Vagina (tissue), 2 donors: ENCODE measurements at regions not wholly inside any gene's neighbourhood (a gene's known extent, or its start where the extent isn't known, plus 50 kb on each side); places are given as distances from the start of the nearest gene placed in this dataset.

ENCODE experiments used
- DNase-seq, 2 donors: peaks; one replicate each; pipeline ENCODE4 v3.0.0-alpha.2; 2017; ENCODE audit errors: extremely low spot score in 2 of 2
- H3K27ac ChIP-seq: fragments of 200-600 bp; sonication (generic); one replicate; pipeline ENCODE4 v1.5.1; 2019
- H3K27me3 ChIP-seq: fragments of 200-600 bp; sonication (generic); one replicate; pipeline ENCODE4 v1.5.1; 2019
- H3K36me3 ChIP-seq, 2 donors: fragments of 200-600 bp; sonication (generic); one replicate each; pipeline ENCODE4 v1.5.1; 2017 to 2019
- H3K4me1 ChIP-seq: fragments of 200-600 bp; sonication (generic); one replicate; pipeline ENCODE4 v1.5.1; 2019
- H3K4me3 ChIP-seq, 2 donors: fragments of 200-600 bp; sonication (generic); 1 replicate in 1 of 2; 2 replicates in 1 of 2; pipeline ENCODE4 v1.5.1; 2016 to 2019
- H3K9me3 ChIP-seq: fragments of 200-600 bp; sonication (generic); one replicate; pipeline ENCODE4 v1.5.1; 2019
- CTCF ChIP-seq, 3 experiments: fragments of 450-650 bp in 2 of 3; fragments of 200-600 bp in 1 of 3; sonication (generic) in 1 of 3; IDR thresholded peaks; one replicate each; pipeline ENCODE4 v1.5.1; 2017 to 2019; ENCODE audit warnings: antibody characterized with exemption in 3 of 3, mild to moderate bottlenecking in 2 of 3, moderate library complexity in 2 of 3
- POLR2A ChIP-seq, 2 donors: fragments of 450-650 bp; IDR thresholded peaks; one replicate each; pipeline ENCODE4 v1.6.1; 2017; ENCODE audit warnings: antibody characterized with exemption in 2 of 2, mild to moderate bottlenecking in 2 of 2, moderate library complexity in 2 of 2
- POLR2AphosphoS5 ChIP-seq, 2 donors: sonication (generic); formaldehyde crosslinking; IDR thresholded peaks; one replicate each; pipeline ENCODE4 v1.9.0; 2017; ENCODE audit warnings: antibody characterized with exemption in 2 of 2, mild to moderate bottlenecking in 2 of 2, low read depth in 1 of 2; ENCODE audit not compliant: insufficient read depth in 1 of 2
- intact Hi-C: fragments of 100-400 bp; cut with DNase I; formaldehyde crosslinking; loops from one replicate; pipeline ENCODE4 v1.15.1; 2023

GRCh38 chr12:11998944-11999315, 71.8 kb upstream of the BCL2L14 start:
- Histone ChIP-seq H3K27me3 (no peaks in the 10 kb centered on the region), H3K36me3 (no peaks in the 10 kb centered on the region), H3K4me3 (no peak overlapping the region), H3K9me3 (no peaks in the 10 kb centered on the region), H3K4me1 (no peaks in the 10 kb centered on the region), H3K27ac (no peak overlapping the region)
- no peak for TF ChIP-seq CTCF (IDR thresholded peaks at IDR 0.05)
- no peak for TF ChIP-seq POLR2A (IDR thresholded peaks at IDR 0.05)
- no peak for TF ChIP-seq POLR2AphosphoS5 (IDR thresholded peaks at IDR 0.05; ENCODE audit: insufficient read depth in 1 of 2, low read depth in 1 of 2)
- intact Hi-C loops: no loop called here
- DNase-seq: no peak

- TF ChIP-seq CTCF (IDR thresholded peaks at IDR 0.05) (no peak), POLR2AphosphoS5 (IDR thresholded peaks at IDR 0.05; ENCODE audit: insufficient read depth in 1 of 2, low read depth in 1 of 2) (no peak), POLR2A (IDR thresholded peaks at IDR 0.05) (no peak)
- H3K4me3 ChIP-seq: no peak overlapping the region
- intact Hi-C loops: no loop called here
- no peaks in the 10 kb centered on the region for H3K36me3 ChIP-seq
- DNase-seq: no peak
- H3K9me3 ChIP-seq: no peaks in the 10 kb centered on the region
- H3K27me3 ChIP-seq: no peaks in the 10 kb centered on the region
- no peaks in the 10 kb centered on the region for H3K4me1 ChIP-seq
- no peak overlapping the region for H3K27ac ChIP-seq
Observed at GRCh38 chr12:12003609-12004008, 67.1 kb upstream of the BCL2L14 start.

- no peak for DNase-seq
- Histone ChIP-seq H3K27ac (no peak overlapping the region), H3K27me3 (no peaks in the 10 kb centered on the region), H3K9me3 (no peaks in the 10 kb centered on the region), H3K36me3 (no peaks in the 10 kb centered on the region), H3K4me3 (no peak overlapping the region), H3K4me1 (peaks cover under 1% of the 10 kb centered on the region)
- TF ChIP-seq POLR2A (IDR thresholded peaks at IDR 0.05): no peak
- no peak for TF ChIP-seq CTCF (IDR thresholded peaks at IDR 0.05)
- TF ChIP-seq POLR2AphosphoS5 (IDR thresholded peaks at IDR 0.05; ENCODE audit: insufficient read depth in 1 of 2, low read depth in 1 of 2): no peak
- intact Hi-C loops: no loop called here
Observed at GRCh38 chr12:12004524-12004923, 66.2 kb upstream of the BCL2L14 start.

- peaks cover 18% of the 10 kb centered on the region for H3K4me1 ChIP-seq
- H3K27me3 ChIP-seq: no peaks in the 10 kb centered on the region
- intact Hi-C loops: no loop called here
- TF ChIP-seq CTCF (IDR thresholded peaks at IDR 0.05) (no peak), POLR2AphosphoS5 (IDR thresholded peaks at IDR 0.05; ENCODE audit: insufficient read depth in 1 of 2, low read depth in 1 of 2) (no peak), POLR2A (IDR thresholded peaks at IDR 0.05) (no peak)
- no peak overlapping the region for H3K4me3 ChIP-seq
- H3K9me3 ChIP-seq: no peaks in the 10 kb centered on the region
- H3K36me3 ChIP-seq: no peaks in the 10 kb centered on the region
- no peak for DNase-seq
- H3K27ac ChIP-seq: no peak overlapping the region
Observed at GRCh38 chr12:12007001-12007712, 63.6 kb upstream of the BCL2L14 start.

- H3K27me3 ChIP-seq: no peaks in the 10 kb centered on the region
- DNase-seq: no peak
- H3K4me1 ChIP-seq: peaks cover 18% of the 10 kb centered on the region
- TF ChIP-seq POLR2AphosphoS5 (IDR thresholded peaks at IDR 0.05; ENCODE audit: insufficient read depth in 1 of 2, low read depth in 1 of 2) (no peak), CTCF (IDR thresholded peaks at IDR 0.05) (no peak), POLR2A (IDR thresholded peaks at IDR 0.05) (no peak)
- H3K27ac ChIP-seq: no peak overlapping the region
- H3K9me3 ChIP-seq: no peaks in the 10 kb centered on the region
- H3K36me3 ChIP-seq: no peaks in the 10 kb centered on the region
- H3K4me3 ChIP-seq: no peak overlapping the region
- intact Hi-C loops: no loop called here
Observed at GRCh38 chr12:12007713-12008231, 63.0 kb upstream of the BCL2L14 start.
